GM18508 (cell line): ENCODE measurements at regions not wholly inside any gene's neighbourhood (a gene's known extent, or its start where the extent isn't known, plus 50 kb on each side); places are given as distances from the start of the nearest gene placed in this dataset.

ENCODE experiments used
- ATAC-seq: cut with Tn5 transposase; IDR thresholded peaks from one replicate; pipeline ENCODE4 v1.9.1; 2021; ENCODE audit warnings: moderate number of reproducible peaks; ENCODE audit not compliant: insufficient read depth, unreplicated experiment

DNA sequence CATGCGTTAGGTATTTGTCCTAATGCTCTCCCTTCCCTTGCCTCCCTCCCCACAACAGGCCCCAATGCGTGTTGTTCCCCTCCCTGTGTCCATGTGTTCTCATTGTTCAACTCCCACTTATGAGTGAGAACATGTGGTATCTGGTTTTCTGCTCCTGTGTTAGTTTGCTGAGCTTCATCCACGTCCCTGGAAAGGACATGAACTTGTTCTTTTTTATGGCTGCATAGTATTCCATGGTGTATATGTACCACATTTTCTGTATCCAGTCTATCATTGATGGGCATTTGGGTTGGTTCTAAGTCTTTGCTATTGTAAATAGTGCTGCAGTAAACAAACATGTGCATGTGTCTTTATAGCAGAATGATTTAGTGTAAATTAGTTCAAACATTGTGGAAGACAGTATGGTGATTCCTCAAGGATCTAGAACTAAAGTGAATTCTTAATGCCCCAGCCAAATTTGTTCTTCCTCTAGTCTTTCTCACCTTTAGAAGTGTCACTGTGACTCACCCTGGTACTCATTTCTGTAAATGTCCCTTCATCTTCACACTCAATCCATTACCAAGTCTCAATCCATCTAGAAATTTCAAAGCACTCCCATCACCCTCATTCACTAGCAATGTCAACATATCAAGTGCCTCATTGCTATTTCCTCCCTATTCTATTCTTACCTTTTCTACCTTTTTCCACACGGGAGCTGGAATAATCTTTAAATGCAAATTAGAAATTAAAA is 123.9 kb downstream of the MREG start:
- ATAC-seq, result peak; percentile 42

DNA sequence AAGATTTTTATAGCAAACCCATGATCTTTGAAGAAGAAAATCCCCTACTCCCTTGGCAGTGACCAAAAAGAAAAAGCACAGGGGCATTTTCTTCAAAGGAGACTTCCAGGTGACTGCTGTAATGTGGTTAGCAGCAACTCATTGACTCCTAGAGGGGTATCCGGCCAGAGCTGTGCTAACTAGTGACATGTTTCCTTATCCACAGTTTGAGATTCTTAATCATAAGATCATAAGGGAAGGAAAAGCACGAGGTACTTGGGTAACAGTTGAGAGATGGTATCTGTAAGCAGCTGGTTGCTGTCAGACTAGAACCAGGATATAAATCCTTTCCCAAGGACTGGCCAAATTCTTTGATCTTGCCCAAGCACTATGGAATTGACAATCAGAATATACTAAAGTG is 124.7 kb downstream of the MREG start:
- no peak for ATAC-seq

DNA sequence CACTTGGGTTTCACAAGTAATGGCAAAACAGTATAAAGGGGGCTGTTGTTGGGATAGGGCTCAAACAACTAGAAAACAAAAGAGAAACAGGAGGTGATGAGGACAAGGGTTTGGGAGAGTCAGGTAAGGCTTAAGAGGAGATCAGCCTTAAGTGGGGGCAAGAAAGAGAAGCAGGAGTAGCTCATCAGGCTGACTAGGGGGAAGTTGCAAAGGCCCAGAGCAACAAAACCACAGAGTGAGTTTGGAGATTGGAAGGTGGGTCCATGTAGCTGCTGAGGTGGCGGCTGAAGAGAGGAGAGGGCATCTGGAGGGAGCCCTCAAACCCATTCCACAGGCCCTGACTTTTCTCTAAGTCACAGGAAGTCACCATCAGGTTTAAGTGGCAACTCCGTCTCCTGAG is 126.0 kb downstream of the MREG start:
- no peak for ATAC-seq

DNA sequence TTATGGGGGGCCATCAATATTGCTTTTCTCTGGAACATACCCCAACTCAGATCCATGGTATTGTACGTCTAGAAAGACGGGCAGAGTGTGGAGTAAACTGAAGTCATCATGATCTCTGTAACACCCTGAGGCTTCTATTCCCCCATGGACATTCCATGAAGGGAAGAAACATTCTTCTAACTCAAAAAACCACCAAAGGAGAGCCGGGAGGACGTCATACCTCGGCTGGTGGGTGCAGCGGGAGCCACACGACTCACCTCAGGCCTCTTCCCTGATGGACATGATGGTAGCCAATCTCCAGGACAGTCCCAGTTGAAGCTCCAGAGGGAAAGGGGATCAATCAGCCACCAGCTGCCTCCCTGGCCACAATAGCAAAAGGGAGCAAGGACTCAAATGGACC is 127.3 kb downstream of the MREG start:
- no peak for ATAC-seq

- no peak for ATAC-seq
Measured at GRCh38 chr2:215885536-215885935, 127.8 kb downstream of the MREG start.

GRCh38 chr2:215884451-215885087 is 128.8 kb downstream of the MREG start:
- ATAC-seq, result no peak

DNA sequence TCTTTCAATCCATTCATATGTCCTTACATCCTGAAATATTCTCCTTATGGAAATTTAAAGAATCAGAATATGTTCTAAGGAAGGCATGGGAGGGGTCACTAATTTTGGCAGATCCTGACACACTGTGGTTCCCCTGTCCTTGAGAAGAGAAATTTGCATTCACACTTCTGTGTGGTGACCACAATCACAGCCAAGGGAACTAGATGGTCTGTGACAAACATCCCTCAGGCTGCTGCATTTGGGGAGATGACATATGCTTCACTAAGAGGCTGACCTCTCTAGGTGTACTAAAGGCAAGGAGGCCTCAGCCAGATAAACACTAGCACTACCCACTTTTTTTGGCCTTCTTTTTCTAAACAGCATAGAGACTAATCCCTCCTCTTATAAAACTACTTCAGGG is 129.6 kb downstream of the MREG start:
- peak; percentile 54 for ATAC-seq

DNA sequence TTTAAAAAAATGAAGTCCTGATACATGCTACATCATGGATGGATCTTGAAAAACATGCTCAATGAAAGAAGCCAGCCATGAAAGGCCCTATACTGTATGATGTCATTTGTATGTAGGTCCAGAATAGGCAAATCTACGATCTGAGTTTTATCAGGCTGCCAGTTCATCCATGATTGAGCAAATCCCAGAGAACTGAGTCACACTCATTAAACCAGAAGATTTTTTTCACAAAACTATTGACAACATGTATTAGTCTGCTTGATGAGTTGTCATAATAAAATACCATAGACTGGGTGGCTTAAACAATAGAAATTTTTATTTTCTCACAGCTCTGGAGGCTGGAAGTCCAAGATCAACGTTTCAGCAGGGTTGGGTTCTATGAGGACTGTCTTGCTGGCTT is 130.7 kb downstream of the MREG start:
- ATAC-seq, result no peak

- no peak for ATAC-seq
Measured at GRCh38 chr2:215881582-215881981, 131.8 kb downstream of the MREG start.

DNA sequence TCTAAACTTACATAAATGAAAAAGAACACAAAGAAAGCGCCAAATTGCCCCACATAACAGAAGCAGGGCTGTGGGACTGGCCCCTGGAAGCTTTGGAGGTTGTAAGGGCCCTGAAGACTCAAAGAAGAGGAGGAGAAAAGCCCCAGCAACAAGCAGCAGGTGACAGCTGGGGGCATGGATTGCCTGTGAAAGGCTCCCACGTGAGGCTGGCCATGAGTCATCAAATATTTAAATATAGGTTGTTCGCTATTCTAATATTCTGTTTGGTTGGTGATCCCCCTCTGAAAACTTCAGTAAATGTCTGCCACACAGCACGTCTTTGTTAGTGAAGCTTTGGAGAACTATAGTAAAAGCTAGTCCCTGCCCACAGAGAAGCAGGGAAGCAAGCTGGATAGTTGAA is 132.4 kb downstream of the MREG start:
- no peak for ATAC-seq

DNA sequence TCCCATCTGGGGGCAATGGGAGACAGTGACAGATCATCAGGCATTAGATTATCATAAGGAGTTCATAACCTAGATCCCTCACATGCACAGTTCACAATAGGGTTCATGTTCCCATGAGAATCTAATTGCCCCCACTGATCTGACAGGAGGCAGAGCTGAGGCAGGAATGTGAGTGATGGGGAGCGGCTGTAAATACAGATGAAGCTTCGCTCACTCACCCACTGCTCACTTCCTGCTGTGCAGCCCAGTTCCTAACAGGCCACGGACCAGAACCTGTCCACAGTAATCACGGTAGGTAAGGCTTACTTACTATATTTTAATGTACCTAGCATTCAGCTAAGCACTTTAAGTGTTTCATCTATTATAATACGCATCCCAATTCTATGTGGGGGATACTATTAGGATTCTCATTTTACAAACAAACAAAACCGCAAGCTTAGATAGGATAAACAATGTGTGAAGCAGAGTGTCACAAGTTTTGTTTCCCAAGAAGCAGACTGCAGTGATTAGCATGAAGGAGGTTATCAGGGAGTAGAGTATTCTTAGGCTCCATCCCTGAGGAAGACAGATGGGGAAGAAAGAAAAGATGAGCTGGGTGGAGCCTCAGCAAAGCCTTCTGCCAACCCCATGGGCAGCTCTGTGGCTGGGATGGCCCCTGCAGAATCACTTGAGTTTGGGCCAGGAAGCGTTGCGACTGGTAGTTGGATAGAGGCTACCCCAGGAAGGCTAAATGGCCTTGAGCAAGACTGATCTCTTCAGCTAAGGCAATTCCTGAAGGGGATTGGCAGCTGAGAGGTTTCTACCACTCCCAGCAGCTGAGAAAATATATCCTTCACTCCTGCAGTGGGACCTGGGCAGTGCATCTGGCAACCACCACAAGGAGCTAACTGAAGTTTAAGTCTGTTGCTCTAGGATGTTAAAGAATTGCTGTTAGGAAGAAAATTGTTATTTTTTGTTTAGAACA is 133.1 kb downstream of the MREG start:
- ATAC-seq, result no peak

DNA sequence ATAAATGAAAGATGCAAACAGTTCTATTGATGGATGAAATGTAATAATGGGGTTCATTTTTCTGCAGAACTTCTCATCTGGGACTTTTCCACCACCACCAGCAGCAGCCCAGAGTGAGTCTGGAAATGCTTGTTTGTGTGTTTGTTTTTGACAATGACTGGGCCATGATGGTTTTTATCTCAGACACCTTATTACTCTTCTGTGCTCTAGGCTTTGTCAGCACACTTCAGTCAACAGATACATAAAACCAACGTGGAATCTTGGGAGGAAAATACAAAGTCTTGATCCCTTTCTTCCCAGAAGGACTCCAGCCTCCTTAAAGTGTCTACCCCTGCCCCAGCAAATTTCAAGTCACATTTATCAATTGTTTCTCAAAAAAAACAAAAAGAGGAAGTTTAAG is 134.0 kb downstream of the MREG start:
- no peak for ATAC-seq

DNA sequence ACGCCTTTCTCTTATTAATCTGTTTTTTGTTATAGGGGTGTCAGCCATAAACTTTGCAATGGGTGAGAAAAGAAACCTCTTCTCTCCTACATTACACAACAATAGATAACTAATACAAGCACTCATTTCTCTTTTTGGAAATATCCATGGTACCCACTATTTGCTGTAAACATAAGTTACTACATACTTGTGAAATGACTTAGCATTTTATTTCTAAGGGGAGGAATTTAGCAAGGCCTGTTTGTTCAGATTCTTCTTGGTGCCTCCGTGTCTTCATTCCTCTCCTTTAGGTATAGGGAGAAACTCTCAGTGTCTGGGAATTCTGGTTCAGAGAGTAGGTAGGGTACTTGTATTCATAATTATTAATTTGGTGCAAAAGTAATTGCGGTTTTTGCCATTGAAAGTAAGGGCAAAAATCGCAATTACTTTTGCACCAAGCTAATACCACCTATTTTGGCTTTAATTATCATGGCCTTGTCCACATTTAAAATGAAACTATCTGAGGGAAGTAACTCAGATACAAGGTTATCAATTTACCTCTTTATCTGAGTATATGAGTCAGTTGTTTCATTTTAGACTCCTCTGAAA is 134.8 kb downstream of the MREG start:
- ATAC-seq, result no peak

DNA sequence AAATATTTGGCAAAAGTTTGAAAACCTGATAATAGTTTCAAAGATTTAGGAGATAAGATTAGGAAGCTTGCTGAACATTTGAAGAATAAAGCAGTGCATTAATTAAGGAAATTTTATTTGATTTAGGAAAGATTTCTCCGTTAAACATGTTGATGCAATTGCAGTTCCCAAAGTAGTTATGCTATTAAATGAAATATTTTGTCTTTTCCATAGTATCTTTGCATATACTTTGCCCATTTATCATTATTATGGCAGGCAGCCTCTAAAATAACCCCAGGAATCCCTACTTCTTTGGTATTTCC is 136.5 kb downstream of the MREG start:
- ATAC-seq, result no peak

DNA sequence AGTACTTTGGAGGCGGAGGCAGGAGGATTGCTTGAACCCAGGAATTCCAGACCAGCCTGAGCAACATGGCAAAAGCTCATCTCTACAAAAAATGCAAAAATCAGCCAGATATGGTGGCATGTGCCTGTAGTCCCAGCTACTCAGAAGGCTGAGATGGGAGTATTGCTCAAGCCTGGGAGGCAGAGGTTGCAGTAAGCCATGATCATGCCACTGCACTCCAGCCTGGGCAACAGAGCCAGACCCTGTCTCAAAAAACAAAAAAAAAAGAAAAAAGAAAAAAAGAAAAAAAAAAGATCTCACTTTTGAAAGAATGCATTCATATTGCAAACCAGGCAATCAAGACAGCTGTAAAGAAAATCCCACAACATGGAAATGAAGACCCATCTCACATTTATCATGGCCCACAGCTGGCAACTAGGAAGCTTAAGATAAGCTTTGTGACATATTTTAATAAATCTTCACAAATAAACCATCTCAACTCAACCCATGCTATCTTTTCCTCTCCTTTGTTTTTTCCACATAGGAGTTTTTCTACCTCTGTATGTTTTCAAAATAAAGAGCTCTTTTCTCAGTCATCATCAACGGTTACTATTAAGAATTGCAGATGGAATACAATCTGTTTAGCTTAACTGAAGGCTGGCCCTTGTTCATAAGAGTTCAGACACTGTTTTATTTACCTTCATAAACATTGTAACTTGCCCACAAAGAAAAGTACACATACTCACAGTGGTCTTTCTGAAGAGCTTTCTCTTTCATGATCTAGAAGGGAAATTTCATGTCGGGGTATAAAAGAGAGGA is 137.0 kb downstream of the MREG start:
- ATAC-seq, result no peak

DNA sequence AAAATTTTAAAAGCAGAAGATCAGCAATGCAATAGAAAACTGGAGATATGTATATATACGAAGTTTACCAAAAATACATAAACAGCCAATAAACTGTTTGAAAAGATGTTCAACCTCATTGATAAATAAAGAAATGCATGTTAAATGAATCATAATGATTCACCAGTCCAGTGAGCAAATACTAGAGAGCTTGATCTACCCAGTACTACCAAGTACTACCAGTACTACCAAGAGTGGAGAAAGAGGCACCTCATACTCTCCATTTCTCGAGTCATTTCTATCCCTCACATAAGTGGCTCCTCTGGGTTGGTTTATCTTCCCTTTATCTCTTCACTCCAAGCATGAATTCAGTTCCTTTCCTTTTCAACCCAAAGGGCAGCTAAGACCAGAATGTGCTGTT is 138.9 kb downstream of the MREG start:
- ATAC-seq, result no peak

DNA sequence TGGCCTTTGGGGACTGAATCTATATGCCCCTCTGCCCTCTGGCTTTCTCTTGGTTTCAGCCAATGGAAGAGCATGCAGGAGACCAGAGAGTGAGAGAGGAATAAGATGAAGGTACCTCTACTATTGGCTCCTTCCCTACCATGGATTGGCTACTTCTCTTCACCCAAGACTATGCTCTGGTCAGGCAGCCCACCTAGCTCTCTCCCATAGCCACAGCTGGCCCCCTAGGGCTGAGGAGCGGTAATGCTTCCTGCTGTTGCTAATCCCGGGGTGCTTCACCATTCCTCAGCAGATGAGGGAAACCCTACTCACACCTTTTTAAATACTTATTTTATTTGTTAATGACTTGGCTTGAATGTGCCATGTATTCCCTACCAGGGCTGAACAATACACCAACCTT is 142.4 kb downstream of the MREG start:
- no peak for ATAC-seq

- ATAC-seq, result no peak
Measured at GRCh38 chr2:215870088-215870490, 143.3 kb downstream of the MREG start.

DNA sequence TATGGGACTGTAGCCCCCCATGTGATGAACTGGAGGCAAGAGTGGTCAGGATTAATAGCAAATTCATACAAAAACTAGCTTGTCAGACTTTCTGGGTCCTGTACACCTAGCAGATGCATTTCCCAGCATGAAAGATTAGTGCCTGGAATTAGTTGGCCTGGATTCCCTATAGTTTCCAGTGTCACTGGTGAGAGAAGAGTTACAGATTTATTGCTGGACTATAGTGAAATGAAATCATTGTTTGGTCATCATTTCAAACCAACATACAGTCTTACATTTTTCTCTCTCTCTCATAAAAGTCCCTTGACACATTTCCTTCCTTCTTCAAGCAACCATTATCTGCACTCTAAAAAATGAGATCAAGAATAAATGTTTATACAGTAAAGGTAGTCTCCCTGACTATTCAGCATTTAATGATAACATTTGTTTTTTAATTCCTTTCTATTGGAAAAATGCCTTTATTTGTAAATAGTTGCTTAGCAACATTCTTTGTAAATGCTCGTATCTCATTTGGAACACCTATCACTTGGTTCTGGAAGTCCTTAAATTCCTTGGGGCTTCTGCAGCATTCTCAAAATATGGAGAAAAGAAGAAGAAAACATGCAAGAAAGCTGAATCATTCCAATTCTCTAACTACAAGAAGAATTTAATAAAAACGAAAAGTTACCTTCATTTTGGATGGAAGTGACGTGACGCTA is 144.4 kb downstream of the MREG start:
- ATAC-seq, result no peak

- ATAC-seq, result no peak
Measured at GRCh38 chr2:215866606-215867005, 146.7 kb downstream of the MREG start.
